Activated naive CD4-positive, alpha-beta T cell treated with anti-CD3 and anti-CD28 coated beads, Interleukin-2, amount 10 ng/mL, durations not matched to agents 7 days and 5 days (primary cell): ENCODE measurements at regions not wholly inside any gene's neighbourhood (a gene's known extent, or its start where the extent isn't known, plus 50 kb on each side); places are given as distances from the start of the nearest gene placed in this dataset.

Experiments used
- CTCF ChIA-PET: fragments of 350-600 bp; sonication (Branson Sonifier 250); formaldehyde crosslinking; loops from one replicate; lab custom pipeline; 2021; ENCODE audit warnings: antibody characterized with exemption; lab: Charles Lee
- DNase-seq: peaks from one replicate; pipeline ENCODE4 v3.0.0-alpha.2; 2020
- H3K27ac Mint-ChIP-seq: one replicate; pipeline ENCODE4 v1.8.0; 2021; ENCODE audit warnings: mild to moderate bottlenecking, moderate library complexity, mixed read lengths
- H3K27me3 Mint-ChIP-seq: one replicate; pipeline ENCODE4 v1.8.0; 2021; ENCODE audit warnings: mild to moderate bottlenecking, mixed read lengths
- H3K36me3 Mint-ChIP-seq: one replicate; pipeline ENCODE4 v1.8.0; 2021; ENCODE audit warnings: mixed read lengths
- H3K4me1 Mint-ChIP-seq: one replicate; pipeline ENCODE4 v1.8.0; 2021; ENCODE audit warnings: mixed read lengths
- H3K4me3 Mint-ChIP-seq: one replicate; pipeline ENCODE4 v1.8.0; 2021; ENCODE audit warnings: mild to moderate bottlenecking, moderate library complexity, mixed read lengths
- H3K9me3 Mint-ChIP-seq: one replicate; pipeline ENCODE4 v1.8.0; 2021; ENCODE audit warnings: mixed read lengths

DNA sequence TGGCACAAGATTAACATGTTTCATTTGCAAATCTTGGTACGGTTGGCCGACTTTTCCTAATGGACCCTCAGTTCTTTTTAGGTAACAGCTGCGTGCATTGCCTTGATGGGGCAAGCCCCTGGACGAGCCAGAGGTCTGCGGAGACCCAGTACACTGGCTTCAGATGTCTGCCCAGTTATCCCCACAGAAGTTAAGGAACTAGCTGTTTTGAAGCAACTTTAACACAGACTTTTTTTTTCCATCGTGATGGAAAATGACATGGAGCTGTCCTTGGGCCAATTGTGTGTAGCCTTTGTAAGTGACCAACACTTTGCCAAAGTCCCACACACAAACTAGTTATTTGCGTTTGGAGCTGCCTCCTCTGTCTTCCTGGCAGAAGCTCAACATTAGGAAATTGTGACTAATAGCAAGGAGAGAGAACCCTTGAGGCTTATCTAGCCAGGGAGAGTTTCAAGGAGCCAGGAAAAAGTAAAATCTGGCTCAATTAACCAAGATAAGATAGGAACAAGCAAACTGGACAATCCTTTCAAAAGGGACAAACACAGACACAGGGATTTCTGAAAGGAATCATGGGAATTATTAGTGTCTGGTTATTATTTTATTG is 99.6 kb upstream of the BMPER start:
- no peak overlapping the region for H3K4me3 Mint-ChIP-seq
- no peak for DNase-seq
- H3K27me3 Mint-ChIP-seq = no peaks in the 10 kb centered on the region
- H3K27ac Mint-ChIP-seq = no peak overlapping the region
- H3K9me3 Mint-ChIP-seq = no peaks in the 10 kb centered on the region
- no peaks in the 10 kb centered on the region for H3K36me3 Mint-ChIP-seq
- CTCF ChIA-PET = no interaction called here
- H3K4me1 Mint-ChIP-seq = no peaks in the 10 kb centered on the region

DNA sequence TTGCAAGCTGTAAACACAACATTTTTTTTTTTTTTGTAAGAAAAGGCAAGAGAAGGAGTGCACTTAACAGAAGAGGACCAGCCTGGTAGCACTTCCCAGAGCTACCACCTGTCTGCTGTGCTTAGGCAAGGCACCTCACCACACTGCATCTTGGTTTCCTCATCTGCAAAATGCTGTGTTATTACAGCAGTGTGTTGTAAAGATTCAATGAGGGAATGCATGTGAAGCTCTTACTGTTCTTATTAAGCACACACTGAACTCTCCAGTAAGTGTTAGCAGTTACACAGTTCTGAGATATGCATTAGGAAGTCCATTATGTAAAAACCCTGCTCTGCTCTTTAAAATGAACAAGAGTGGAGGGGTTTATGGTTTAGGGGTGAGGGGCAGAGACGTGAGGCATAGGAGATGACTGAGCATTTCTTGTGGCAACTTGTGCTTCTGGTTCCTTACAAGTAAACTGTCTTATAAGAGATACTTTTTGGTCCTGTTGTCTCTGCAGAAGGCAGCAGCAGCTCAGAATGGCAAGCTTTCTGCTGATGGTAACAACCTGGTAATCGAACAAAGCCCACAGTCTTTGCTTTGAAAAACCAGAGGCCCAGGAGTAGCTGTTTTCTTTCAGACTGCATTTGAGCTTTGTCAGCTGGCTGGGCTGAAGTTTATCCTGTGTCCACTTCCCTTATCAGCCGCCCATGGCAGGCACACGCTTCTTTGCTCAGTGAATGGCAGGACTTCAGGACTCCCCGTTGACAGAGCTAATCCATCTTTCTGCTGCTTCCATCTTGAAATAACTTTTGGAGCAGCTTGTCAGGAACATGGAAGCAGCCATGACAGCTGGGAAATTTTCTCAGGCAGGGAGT is 98.8 kb upstream of the BMPER start:
- CTCF ChIA-PET = interaction anchor here (2.7 kb wide), 1 partner anchor 47 kb away, joined by 10 read pairs; no protein-coding TSS in a partner anchor
- H3K9me3 Mint-ChIP-seq = no peaks in the 10 kb centered on the region
- H3K36me3 Mint-ChIP-seq = no peaks in the 10 kb centered on the region
- H3K4me1 Mint-ChIP-seq = no peaks in the 10 kb centered on the region
- H3K27me3 Mint-ChIP-seq = no peaks in the 10 kb centered on the region
- no peak for DNase-seq
- H3K27ac Mint-ChIP-seq = no peak overlapping the region
- H3K4me3 Mint-ChIP-seq = no peak overlapping the region

DNA sequence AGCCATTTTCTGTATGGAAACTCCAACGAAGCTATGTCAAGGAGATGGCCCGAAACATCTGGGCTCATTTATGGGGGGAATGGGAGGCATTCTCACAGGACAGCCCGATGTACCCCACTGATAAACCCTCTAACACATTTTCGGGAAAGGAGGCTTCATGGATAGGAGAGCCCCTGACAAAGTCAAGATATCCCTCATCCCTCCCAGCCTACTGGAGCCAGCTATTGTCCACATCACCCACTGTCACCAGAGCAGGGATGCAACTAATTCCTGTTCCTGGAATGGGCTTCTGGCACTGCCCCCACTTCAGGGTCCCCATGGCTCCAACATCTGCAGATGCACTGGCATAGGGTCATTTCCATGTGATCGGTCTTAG is 98.2 kb upstream of the BMPER start:
- Mint-ChIP-seq H3K4me3 (no peak overlapping the region), H3K9me3 (no peaks in the 10 kb centered on the region), H3K36me3 (no peaks in the 10 kb centered on the region), H3K27me3 (no peaks in the 10 kb centered on the region), H3K4me1 (no peaks in the 10 kb centered on the region), H3K27ac (no peak overlapping the region)
- no peak for DNase-seq
- CTCF ChIA-PET = interaction anchor here (0.7 to 2.7 kb wide), 3 partner anchors 17 to 62 kb away, joined by 3 to 10 read pairs (median 5); no protein-coding TSS in a partner anchor

DNA sequence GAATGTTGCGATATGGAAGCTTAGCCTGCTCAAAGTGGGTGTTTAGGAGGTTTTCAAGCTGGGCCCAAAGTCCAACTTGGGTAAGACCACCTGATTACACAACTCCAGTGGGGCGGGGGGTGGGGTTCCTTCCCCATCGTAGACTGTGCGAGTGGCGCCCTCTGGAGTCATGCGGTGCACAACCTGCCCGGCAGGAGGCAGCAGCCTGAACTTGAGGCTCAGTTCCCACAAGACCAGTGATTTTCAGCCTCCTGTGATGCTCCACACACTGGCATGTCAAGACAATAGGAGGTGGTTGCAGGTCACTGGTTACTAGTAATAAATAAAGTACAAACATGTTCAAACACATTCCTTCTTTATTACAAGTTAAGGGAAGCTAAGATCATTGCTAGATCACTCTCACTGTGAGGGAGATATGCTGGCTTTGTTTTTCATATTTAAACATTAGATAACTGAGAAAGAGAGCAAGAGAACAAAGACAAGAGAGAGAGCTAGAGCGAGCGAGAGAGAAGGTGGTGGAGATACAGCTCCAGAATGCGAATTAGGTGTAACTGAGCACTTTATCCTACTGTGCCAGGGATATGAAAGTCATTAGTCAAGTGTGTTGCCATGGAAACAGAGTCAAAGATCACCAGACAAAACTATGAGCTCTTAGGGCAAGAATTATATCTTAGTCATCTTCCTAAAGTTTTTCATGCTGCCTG is 97.4 kb upstream of the BMPER start:
- no peak overlapping the region for H3K4me3 Mint-ChIP-seq
- peaks cover 1% of the 10 kb centered on the region for H3K9me3 Mint-ChIP-seq
- CTCF ChIA-PET = interaction anchor here (0.7 to 2.7 kb wide), 5 partner anchors 16 to 623 kb away, joined by 3 to 10 read pairs (median 3); no protein-coding TSS in a partner anchor
- H3K36me3 Mint-ChIP-seq = no peaks in the 10 kb centered on the region
- no peaks in the 10 kb centered on the region for H3K27me3 Mint-ChIP-seq
- DNase-seq = no peak
- H3K4me1 Mint-ChIP-seq = no peaks in the 10 kb centered on the region
- H3K27ac Mint-ChIP-seq = no peak overlapping the region

DNA sequence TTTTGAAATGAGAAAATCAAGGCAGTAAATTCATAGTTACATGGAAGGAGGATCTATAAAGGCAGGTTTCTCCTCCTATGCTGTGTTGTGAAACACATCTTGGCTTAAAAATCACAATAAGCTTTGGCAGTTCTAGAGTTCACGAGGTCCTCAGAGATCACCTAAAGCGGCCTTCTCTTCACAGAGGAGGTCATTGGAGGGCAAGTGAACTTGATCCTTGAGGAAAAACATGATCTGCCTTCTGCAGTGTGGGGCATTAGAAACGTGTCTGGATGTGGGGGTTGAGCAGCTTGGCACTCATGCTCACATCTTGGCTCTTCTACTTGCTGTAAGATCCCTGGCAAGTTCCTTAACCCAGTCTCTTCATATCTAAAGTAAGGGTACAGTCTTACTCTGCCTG is 96.1 kb upstream of the BMPER start:
- Mint-ChIP-seq H3K27me3 (no peaks in the 10 kb centered on the region), H3K36me3 (no peaks in the 10 kb centered on the region), H3K27ac (no peak overlapping the region), H3K4me3 (no peak overlapping the region), H3K9me3 (peaks cover 1% of the 10 kb centered on the region), H3K4me1 (peaks cover 1% of the 10 kb centered on the region)
- DNase-seq = no peak
- CTCF ChIA-PET = interaction anchor here (1.2 to 2.7 kb wide), 2 partner anchors 50 to 53 kb away, joined by 3 to 10 read pairs; no protein-coding TSS in a partner anchor

DNA sequence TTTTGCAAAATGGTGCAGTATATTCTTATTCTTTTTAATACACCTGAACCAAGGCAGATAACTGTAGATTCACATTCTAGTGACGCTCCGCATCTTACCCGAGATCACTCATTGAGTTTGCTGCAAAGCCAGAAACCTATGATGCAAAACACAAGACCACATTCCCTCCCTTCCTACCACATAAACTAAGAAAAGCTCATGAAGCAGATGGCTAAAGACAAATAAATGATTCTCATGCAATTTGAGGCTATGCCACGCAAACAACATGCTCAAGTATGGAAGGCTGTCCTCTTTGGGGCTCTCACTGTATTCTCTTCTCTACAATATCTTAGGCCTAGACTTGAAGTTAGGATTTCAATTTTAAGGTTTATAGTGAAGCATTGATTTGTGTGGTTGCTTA is 95.0 kb upstream of the BMPER start:
- Mint-ChIP-seq H3K36me3 (no peaks in the 10 kb centered on the region), H3K4me3 (no peak overlapping the region), H3K27ac (no peak overlapping the region), H3K4me1 (peaks cover 5% of the 10 kb centered on the region), H3K27me3 (no peaks in the 10 kb centered on the region), H3K9me3 (peaks cover 1% of the 10 kb centered on the region)
- CTCF ChIA-PET = no interaction called here
- no peak for DNase-seq

DNA sequence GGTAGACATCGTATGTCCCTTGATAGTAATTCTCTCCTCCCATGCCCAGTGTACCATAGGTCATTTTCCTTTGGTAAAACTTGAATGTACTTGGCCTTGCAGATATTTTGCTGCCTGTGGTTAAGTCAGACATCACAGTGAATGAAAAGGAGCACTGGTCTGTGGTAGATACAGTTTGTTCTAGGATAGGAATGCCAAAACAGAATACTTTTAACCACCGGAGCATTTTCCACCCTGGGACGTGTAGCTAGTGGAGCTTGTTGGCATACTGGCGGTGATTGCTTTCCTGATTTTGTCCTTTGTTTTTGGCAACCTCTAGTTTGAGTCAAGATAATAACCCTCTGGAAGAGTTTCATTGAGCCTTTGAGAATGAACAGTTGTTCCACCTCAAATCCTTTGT is 92.0 kb upstream of the BMPER start:
- Mint-ChIP-seq H3K9me3 (peaks cover 1% of the 10 kb centered on the region), H3K27ac (no peak overlapping the region), H3K27me3 (peaks cover 4% of the 10 kb centered on the region), H3K4me1 (peaks cover 5% of the 10 kb centered on the region), H3K4me3 (no peak overlapping the region), H3K36me3 (no peaks in the 10 kb centered on the region)
- CTCF ChIA-PET = no interaction called here
- DNase-seq = no peak

DNA sequence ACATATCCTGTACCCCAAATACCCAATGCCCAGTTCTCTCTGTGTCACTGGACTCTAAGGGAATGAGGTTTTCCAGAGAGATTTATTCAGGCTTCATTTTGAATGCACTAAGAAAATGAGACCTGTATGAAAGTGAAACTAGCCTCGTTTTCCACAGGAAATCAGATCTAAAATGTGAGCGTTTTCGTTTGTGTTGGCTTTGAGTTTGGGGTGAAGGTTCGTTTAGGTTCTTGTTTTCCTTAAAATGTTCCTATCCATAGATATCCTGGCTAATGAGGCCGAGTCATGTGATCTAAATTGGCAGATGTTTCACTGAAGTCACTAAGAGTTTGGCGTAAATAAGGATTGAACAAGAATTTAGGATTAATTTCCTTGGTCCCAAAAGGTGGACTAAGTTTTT is 90.9 kb upstream of the BMPER start:
- H3K4me3 Mint-ChIP-seq = no peak overlapping the region
- no peaks in the 10 kb centered on the region for H3K36me3 Mint-ChIP-seq
- no peak overlapping the region for H3K27ac Mint-ChIP-seq
- H3K27me3 Mint-ChIP-seq = peaks cover 4% of the 10 kb centered on the region
- CTCF ChIA-PET = no interaction called here
- no peak for DNase-seq
- H3K4me1 Mint-ChIP-seq = peaks cover 5% of the 10 kb centered on the region
- peaks cover 1% of the 10 kb centered on the region for H3K9me3 Mint-ChIP-seq

DNA sequence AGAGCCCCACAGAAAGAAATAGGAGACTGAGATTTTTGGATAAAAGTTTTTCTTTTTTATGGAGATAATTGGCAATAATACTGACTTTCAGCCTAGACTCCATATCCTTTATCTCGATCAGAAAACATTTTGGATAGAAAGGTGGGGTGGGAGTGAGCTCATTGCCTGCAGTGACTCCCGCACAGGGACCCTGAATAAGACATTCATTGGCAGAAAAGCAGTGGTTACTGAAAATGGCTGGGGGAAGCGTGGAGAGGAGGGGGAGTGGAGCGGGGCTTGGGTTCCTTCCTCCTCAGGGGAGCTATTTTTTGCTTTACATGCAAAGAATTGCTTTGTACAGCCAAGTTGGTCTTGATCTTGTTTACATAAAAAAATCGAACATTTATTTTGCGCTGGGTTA is 90.4 kb upstream of the BMPER start:
- no peak for DNase-seq
- H3K4me1 Mint-ChIP-seq = peaks cover 5% of the 10 kb centered on the region
- CTCF ChIA-PET = no interaction called here
- no peak overlapping the region for H3K27ac Mint-ChIP-seq
- H3K9me3 Mint-ChIP-seq = peaks cover 1% of the 10 kb centered on the region
- H3K4me3 Mint-ChIP-seq = no peak overlapping the region
- peaks cover 4% of the 10 kb centered on the region for H3K27me3 Mint-ChIP-seq
- H3K36me3 Mint-ChIP-seq = no peaks in the 10 kb centered on the region

DNA sequence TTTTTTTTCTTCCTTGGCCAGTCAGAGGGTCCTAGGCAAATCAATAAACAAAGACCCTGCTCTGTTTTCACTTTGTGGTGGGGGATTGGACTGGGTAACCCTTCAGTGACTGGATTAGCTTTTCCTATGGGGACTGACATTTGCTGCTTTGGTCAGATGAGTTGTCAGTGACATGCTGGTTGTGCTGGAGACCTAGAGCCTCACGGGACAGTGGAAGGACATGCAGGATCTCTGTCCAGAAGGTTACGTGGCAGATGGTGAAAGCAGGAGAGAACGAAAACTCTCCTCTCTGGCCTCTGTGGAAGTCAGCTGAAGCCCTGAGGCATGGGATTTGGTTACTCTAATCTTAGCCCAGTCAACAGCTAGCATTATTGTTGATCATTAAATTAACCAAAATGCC is 90.0 kb upstream of the BMPER start:
- no peak overlapping the region for H3K27ac Mint-ChIP-seq
- H3K4me3 Mint-ChIP-seq = no peak overlapping the region
- CTCF ChIA-PET = no interaction called here
- peaks cover 1% of the 10 kb centered on the region for H3K9me3 Mint-ChIP-seq
- H3K36me3 Mint-ChIP-seq = no peaks in the 10 kb centered on the region
- H3K4me1 Mint-ChIP-seq = peaks cover 5% of the 10 kb centered on the region
- DNase-seq = no peak
- H3K27me3 Mint-ChIP-seq = peaks cover 4% of the 10 kb centered on the region

DNA sequence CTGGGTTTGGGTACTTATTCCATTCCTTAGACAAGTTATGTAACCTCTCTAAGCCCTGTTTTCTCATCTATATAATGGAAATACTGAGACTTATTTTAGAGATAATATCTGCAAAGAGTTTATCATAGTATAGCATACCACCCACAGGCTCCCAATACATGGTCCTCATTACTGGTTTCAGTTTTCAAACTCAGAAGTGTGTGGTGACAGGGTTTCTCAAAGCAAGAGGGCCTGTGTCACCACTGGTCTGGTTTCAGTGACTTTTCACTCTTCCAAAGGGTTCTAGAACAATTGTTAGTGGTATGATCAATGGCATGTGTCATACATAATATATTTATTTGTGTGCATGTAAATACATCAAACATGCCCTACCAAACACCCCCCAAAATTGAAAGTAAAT is 89.2 kb upstream of the BMPER start:
- no peak for DNase-seq
- Mint-ChIP-seq H3K4me3 (no peak overlapping the region), H3K9me3 (peaks cover 1% of the 10 kb centered on the region), H3K36me3 (no peaks in the 10 kb centered on the region), H3K27me3 (peaks cover 4% of the 10 kb centered on the region), H3K27ac (no peak overlapping the region), H3K4me1 (peaks cover 5% of the 10 kb centered on the region)
- CTCF ChIA-PET = interaction anchor here (1.0 kb wide), 1 partner anchor 20 kb away, joined by 3 read pairs; no protein-coding TSS in a partner anchor

DNA sequence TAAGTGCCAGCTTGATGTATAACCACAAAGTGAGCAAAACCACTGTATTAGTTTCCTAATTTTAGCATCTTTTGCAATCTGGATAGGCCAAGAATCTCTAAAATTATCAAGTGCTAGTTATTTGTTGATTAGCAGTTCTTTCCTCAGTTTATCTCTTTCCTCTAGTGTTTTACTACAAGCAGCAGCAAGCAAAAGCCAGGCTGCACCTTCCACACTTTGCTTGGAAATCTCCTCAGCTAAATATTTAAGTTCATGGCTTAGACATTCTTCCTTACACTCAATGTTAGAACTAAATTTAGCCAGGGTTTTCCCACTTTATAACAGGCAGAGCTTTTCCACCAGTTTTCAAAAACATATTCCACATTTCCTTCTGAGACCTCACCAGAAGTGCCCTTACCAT is 85.7 kb upstream of the BMPER start:
- H3K4me3 Mint-ChIP-seq = no peak overlapping the region
- no peaks in the 10 kb centered on the region for H3K9me3 Mint-ChIP-seq
- no peak overlapping the region for H3K27ac Mint-ChIP-seq
- H3K4me1 Mint-ChIP-seq = no peaks in the 10 kb centered on the region
- H3K27me3 Mint-ChIP-seq = peaks cover 4% of the 10 kb centered on the region
- DNase-seq = no peak
- no peaks in the 10 kb centered on the region for H3K36me3 Mint-ChIP-seq
- CTCF ChIA-PET = no interaction called here

DNA sequence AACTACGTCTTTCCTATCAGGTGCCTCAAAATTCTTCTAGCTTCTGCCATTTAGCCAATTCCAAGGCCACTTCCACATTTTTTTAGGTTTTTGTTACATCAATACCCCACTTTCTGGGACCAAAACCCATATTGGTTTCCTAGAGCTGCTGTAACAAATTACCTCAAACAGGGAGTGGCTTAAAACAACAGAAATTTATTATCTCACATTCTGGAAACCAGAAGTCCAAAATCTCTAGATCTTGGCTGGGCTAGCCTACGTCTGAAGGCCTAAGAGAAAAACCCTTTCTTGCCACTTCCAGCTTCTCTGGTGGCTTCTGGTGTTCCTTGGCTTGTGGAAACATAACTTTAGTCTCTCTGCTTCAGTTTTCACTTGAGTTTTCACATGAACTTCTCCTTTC is 85.1 kb upstream of the BMPER start:
- no peaks in the 10 kb centered on the region for H3K9me3 Mint-ChIP-seq
- H3K27ac Mint-ChIP-seq = no peak overlapping the region
- CTCF ChIA-PET = no interaction called here
- no peak overlapping the region for H3K4me3 Mint-ChIP-seq
- no peaks in the 10 kb centered on the region for H3K36me3 Mint-ChIP-seq
- H3K27me3 Mint-ChIP-seq = peaks cover 4% of the 10 kb centered on the region
- no peak for DNase-seq
- no peaks in the 10 kb centered on the region for H3K4me1 Mint-ChIP-seq

DNA sequence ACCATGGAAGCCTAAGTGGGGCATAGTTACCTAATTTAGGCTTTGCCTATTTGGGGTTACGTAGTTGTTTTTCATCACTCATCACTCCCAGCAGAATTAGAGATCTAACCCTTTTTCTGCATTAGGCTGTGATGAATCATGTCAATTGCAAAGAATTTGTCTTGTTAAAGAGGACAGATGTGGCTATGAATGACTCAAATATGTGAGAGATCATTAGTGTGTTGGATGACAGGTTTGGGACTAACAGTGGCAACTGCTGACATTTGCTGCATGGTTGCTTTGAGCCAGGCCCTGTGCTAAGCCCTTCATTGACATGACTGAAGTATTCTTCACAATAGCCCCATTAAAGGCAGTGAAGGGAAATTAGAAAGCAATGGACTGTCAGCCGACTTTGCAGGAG is 83.4 kb upstream of the BMPER start:
- Mint-ChIP-seq H3K27ac (no peak overlapping the region), H3K27me3 (peaks cover 4% of the 10 kb centered on the region), H3K36me3 (no peaks in the 10 kb centered on the region), H3K4me3 (no peak overlapping the region), H3K9me3 (no peaks in the 10 kb centered on the region), H3K4me1 (no peaks in the 10 kb centered on the region)
- no peak for DNase-seq
- CTCF ChIA-PET = no interaction called here
